ENCODE measurements at regions not wholly inside any gene's neighbourhood (a gene's known extent, or its start where the extent isn't known, plus 50 kb on each side); places are given as distances from the start of the nearest gene placed in this dataset.

DNA sequence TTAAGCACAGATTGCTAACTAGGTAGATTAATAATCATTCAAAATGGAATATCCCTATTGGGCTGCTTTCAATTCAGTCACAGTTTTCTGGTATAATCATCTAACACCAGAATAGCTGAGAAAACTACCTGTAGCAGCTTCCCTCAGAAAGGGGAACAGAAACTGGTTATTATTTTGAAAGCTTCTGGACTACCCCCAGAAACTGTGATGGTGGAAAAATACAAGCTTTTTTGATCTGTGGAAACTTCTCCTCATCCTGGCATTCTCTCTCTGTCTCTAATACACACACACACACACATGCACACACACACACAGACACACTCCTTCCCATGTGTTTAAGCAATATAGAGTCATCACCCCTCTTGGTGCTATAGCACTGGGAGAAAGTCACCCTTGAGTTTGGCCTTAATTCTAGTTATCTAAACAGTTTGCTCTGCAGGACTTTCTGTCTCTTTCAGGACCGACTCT, 251.5 kb upstream of the LMO3 start:
- no CpG with 5 or more reads among the region's 1 CpG for WGBS (ENCODE audit: extremely low coverage, insufficient read length, low lambda C conversion rate)
- H3K4me1 Mint-ChIP-seq = peaks cover 8 to 11% of the 10 kb centered on the region in 2 experiments
- Histone ChIP-seq H3K27me3 (ENCODE audit: insufficient read depth, low read length) (no peaks in the 10 kb centered on the region), H3K23ac (ENCODE audit: insufficient read length, low read depth, low read length) (no peak overlapping the region), H3K9ac (ENCODE audit: extremely low read depth, insufficient read length, low read length) (no peak overlapping the region), H3K4me2 (ENCODE audit: insufficient read depth, insufficient read length, low read length) (no peak overlapping the region), H2BK5ac (ENCODE audit: insufficient read length, low read length) (no peak overlapping the region), H3K79me1 (ENCODE audit: insufficient read depth, low read depth, low read length, poor library complexity, severe bottlenecking) (no peaks in the 10 kb centered on the region), H4K91ac (ENCODE audit: insufficient read length, low read depth, low read length) (no peak overlapping the region), H4K5ac (ENCODE audit: insufficient read length, low read depth, low read length) (no peak overlapping the region), H3K14ac (ENCODE audit: insufficient read depth, low read length) (no peak overlapping the region), H3K4ac (ENCODE audit: low read depth, low read length) (no peak overlapping the region), H3T11ph (ENCODE audit: low read length) (no peak overlapping the region), H3K23me2 (ENCODE audit: insufficient read length, low read depth, low read length, poor library complexity, severe bottlenecking) (no peaks in the 10 kb centered on the region), H3K27ac (ENCODE audit: insufficient read length, low read depth, low read length) (no peak overlapping the region), H2BK20ac (ENCODE audit: low read depth, low read length, poor library complexity, severe bottlenecking) (no peak overlapping the region), H3K4me1 (ENCODE audit: insufficient read depth, low read length) (no peaks in the 10 kb centered on the region), H3K56ac (ENCODE audit: insufficient read length, low read depth, low read length) (no peak overlapping the region), H2BK120ac (ENCODE audit: low read depth, low read length, poor library complexity, severe bottlenecking) (no peak overlapping the region), H3K18ac (ENCODE audit: insufficient read length, low read depth, low read length) (no peak overlapping the region), H3K79me2 (ENCODE audit: insufficient read depth, low read length) (no peaks in the 10 kb centered on the region), H4K8ac (replicated peaks; ENCODE audit: insufficient read length, low read depth, low read length) (no peak overlapping the region), H4K20me1 (ENCODE audit: control insufficient read depth, insufficient read depth, insufficient read length) (no peaks in the 10 kb centered on the region), H2AFZ (ENCODE audit: low read length) (no peak overlapping the region), H2BK15ac (ENCODE audit: low read depth, low read length) (no peak overlapping the region), H2BK12ac (ENCODE audit: insufficient read length, low read depth, low read length) (no peak overlapping the region), H3K9me3 (ENCODE audit: control insufficient read depth, low read depth, low read length) (no peaks in the 10 kb centered on the region), H2AK5ac (ENCODE audit: insufficient read length, low read length) (no peak overlapping the region)
- no peaks in the 10 kb centered on the region for H3K36me3 Mint-ChIP-seq (ENCODE audit: insufficient read depth in 1 of 3, low read depth in 3 of 3)
- TF ChIP-seq, protein P1, sequence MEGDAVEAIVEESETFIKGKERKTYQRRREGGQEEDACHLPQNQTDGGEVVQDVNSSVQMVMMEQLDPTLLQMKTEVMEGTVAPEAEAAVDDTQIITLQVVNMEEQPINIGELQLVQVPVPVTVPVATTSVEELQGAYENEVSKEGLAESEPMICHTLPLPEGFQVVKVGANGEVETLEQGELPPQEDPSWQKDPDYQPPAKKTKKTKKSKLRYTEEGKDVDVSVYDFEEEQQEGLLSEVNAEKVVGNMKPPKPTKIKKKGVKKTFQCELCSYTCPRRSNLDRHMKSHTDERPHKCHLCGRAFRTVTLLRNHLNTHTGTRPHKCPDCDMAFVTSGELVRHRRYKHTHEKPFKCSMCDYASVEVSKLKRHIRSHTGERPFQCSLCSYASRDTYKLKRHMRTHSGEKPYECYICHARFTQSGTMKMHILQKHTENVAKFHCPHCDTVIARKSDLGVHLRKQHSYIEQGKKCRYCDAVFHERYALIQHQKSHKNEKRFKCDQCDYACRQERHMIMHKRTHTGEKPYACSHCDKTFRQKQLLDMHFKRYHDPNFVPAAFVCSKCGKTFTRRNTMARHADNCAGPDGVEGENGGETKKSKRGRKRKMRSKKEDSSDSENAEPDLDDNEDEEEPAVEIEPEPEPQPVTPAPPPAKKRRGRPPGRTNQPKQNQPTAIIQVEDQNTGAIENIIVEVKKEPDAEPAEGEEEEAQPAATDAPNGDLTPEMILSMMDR (conservative IDR thresholded peaks at IDR 0.05) = no peak
- no peak overlapping the region for H3K4me3 Mint-ChIP-seq
- no peak overlapping the region for H3K27ac Mint-ChIP-seq
- no peaks in the 10 kb centered on the region for H3K27me3 Mint-ChIP-seq (ENCODE audit: low read depth)
- DNase-seq = no peak
- no peaks in the 10 kb centered on the region for H3K9me3 Mint-ChIP-seq
